ENCODE measurements at regions not wholly inside any gene's neighbourhood (a gene's known extent, or its start where the extent isn't known, plus 50 kb on each side); places are given as distances from the start of the nearest gene placed in this dataset.

DNA sequence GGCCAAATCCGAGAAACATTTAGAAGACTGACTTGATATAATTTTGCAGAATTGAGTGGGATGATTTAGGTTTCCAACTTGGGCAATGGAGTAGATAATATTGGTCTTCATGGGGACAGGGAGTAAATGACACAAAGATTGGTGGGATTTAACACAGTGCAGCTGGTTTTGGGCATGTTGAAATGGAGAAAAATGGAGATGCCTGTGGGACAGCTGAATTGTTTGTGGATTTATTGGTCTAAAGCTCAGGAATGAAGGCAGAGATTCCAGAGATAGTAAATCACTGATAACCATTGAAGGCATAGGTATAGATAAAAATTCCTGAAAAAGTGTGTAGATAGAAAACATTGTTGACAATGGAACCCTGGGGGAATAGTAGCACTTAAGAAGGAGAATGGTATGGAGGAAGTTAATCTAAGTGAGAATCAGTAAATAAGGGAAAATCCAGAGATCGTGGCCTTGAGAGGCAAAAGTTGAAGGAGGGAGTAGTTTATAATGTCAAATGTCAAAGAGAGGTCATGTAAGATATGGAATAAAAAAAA, 120.9 kb upstream of the ATP2B1 start:
- no peaks in the 10 kb centered on the region for H3K36me3 Mint-ChIP-seq
- peaks cover 34% of the 10 kb centered on the region for H3K4me1 Mint-ChIP-seq (ENCODE audit: unreplicated experiment)
- no peak overlapping the region for H3K4me3 Mint-ChIP-seq
- no peaks in the 10 kb centered on the region for H3K9me3 Mint-ChIP-seq
- peaks cover 8% of the 10 kb centered on the region for H3K27me3 Mint-ChIP-seq
- TF ChIP-seq, protein P1, sequence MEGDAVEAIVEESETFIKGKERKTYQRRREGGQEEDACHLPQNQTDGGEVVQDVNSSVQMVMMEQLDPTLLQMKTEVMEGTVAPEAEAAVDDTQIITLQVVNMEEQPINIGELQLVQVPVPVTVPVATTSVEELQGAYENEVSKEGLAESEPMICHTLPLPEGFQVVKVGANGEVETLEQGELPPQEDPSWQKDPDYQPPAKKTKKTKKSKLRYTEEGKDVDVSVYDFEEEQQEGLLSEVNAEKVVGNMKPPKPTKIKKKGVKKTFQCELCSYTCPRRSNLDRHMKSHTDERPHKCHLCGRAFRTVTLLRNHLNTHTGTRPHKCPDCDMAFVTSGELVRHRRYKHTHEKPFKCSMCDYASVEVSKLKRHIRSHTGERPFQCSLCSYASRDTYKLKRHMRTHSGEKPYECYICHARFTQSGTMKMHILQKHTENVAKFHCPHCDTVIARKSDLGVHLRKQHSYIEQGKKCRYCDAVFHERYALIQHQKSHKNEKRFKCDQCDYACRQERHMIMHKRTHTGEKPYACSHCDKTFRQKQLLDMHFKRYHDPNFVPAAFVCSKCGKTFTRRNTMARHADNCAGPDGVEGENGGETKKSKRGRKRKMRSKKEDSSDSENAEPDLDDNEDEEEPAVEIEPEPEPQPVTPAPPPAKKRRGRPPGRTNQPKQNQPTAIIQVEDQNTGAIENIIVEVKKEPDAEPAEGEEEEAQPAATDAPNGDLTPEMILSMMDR (conservative IDR thresholded peaks at IDR 0.05) = no peak
- no peak overlapping the region for H3K27ac Mint-ChIP-seq
- no peak for DNase-seq (ENCODE audit: extremely low spot score, unreplicated experiment)

DNA sequence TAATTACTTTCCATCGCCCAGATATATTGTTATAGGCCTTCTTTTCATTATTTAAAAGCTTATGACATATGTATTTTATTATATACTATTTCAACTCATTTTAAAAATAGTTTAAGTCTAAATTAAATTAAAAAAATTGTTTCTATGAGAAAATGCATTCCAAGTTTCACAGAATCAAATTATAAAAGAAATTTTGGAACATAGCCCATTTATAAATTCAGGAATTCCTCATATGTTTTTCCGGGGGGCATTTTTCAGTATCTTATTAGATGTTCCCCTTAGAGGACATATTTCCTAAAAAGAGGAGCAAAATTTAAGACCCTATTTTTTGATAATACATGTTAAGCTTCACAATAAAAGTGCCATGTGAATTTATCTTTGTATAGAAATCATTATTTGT, 119.9 kb upstream of the ATP2B1 start:
- TF ChIP-seq, protein P1 (conservative IDR thresholded peaks at IDR 0.05) = no peak

DNA sequence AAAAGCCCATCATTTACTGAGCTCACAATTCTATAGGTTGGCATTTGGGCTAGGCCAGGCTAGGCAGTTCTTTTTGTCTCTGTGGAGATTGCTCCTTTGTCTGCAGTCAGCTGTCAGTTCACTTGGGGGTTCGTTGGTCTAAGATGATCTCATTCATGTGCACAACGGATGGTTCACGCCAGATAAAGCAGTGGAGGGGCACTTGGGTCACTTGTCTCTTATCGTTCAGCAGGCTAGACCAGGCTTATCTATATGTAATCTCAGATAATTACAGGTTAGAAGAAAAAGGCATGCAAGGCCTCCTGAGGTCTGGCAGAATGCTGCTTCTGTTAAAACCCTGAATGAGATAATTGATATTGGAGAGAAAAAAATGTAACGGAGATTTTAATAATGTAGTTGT, 119.0 kb upstream of the ATP2B1 start:
- H3K4me3 Mint-ChIP-seq = no peak overlapping the region
- peaks cover 26% of the 10 kb centered on the region for H3K4me1 Mint-ChIP-seq (ENCODE audit: unreplicated experiment)
- no peak overlapping the region for H3K27ac Mint-ChIP-seq
- no peaks in the 10 kb centered on the region for H3K9me3 Mint-ChIP-seq
- TF ChIP-seq, protein P1 (conservative IDR thresholded peaks at IDR 0.05) = no peak
- peaks cover 8% of the 10 kb centered on the region for H3K27me3 Mint-ChIP-seq
- no peak for DNase-seq (ENCODE audit: extremely low spot score, unreplicated experiment)
- no peaks in the 10 kb centered on the region for H3K36me3 Mint-ChIP-seq

More for the DNA sequence above, 119.9 kb upstream of the ATP2B1 start:
- DNase-seq (ENCODE audit: extremely low spot score, unreplicated experiment) = no peak
- Mint-ChIP-seq H3K27me3 (peaks cover 8% of the 10 kb centered on the region), H3K36me3 (no peaks in the 10 kb centered on the region), H3K27ac (no peak overlapping the region), H3K4me1 (ENCODE audit: unreplicated experiment) (peaks cover 31% of the 10 kb centered on the region), H3K9me3 (no peaks in the 10 kb centered on the region), H3K4me3 (no peak overlapping the region)

DNA sequence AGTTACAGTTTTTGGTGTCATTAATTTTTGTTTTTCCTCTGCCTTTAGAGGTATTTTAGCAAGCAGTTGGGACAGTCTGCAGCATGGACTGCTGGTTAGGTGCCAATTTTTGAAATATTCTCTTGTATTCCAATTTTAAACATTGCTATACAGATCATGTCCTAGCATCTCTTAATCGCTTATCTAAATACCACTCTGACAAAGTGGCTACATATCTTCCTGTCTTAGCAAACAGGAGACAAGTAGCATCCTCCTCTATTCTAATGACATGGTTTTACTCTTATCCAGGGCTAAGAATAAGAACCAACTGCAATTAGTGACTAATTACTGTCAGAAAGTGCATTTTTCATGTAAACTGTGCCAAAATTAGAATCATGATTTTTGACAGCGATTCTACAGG, 117.8 kb upstream of the ATP2B1 start:
- Mint-ChIP-seq H3K27me3 (peaks cover 8% of the 10 kb centered on the region), H3K4me1 (ENCODE audit: unreplicated experiment) (peaks cover 26% of the 10 kb centered on the region), H3K36me3 (no peaks in the 10 kb centered on the region), H3K4me3 (peak overlapping the region; percentile 0), H3K9me3 (no peaks in the 10 kb centered on the region), H3K27ac (peak overlapping the region; percentile 5)
- TF ChIP-seq, protein P1 (conservative IDR thresholded peaks at IDR 0.05) = no peak
- no peak for DNase-seq (ENCODE audit: extremely low spot score, unreplicated experiment)

DNA sequence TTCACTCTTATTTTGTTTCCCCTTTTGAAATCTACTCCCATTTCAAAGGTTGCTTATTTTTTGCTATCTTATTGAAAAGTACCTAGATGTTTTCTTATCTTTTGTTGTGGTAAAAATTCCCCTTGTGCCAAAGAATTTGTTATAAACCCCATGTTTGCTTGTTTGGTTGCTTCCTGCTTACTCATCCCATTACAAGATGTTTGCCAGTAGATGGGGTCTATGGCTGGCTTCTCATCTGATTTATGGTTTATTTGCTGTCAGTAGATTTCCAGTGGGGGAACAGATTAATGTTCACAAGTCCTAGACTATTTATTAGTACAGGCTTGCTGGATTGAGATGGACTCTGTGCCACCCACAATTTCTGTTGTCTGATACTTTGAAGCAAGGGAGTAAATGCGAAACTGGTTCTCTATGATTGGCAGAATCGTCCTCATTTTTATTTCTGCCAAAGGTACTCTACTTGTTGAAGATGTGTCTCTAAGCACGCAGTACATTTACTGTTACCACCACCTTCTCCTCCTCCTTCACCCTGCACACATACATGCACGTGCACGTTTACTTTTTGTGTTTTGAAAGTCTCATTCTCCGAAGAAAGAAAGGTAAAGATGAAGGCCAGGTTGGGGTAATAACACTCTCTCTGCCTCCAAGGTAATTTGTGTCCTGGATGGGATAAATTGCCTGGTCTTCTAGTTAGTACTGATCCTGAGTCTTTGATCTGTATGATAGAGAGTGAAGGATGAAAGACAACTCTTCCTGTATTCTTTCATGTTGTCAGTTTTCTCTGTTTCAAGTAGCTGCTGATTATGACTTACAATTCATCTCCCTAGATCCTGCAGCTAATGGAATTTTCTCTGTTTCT, 117.2 kb upstream of the ATP2B1 start:
- Mint-ChIP-seq H3K36me3 (no peaks in the 10 kb centered on the region), H3K27ac (peak overlapping the region; percentile 5), H3K9me3 (no peaks in the 10 kb centered on the region), H3K4me3 (peak overlapping the region; percentile 17), H3K4me1 (ENCODE audit: unreplicated experiment) (peaks cover 26% of the 10 kb centered on the region), H3K27me3 (peaks cover 8% of the 10 kb centered on the region)
- TF ChIP-seq, protein P1 (conservative IDR thresholded peaks at IDR 0.05) = no peak
- DNase-seq (ENCODE audit: extremely low spot score, unreplicated experiment) = no peak
